DMS114 treated with DMSO at 0.1 percent for 48 hours (cell line): ENCODE measurements at regions not wholly inside any gene's neighbourhood (a gene's known extent, or its start where the extent isn't known, plus 50 kb on each side); places are given as distances from the start of the nearest gene placed in this dataset.
"Not testable (repeated sequence)": the region's sequence is repeated elsewhere in the genome, so short reads cannot be mapped to it uniquely, and the experiment has no call there.

Experiments used
- DNase-seq: peaks from one replicate; lab custom pipeline; 2025; ENCODE audit not compliant: unreplicated experiment; lab: John Stamatoyannopoulos, UW

- no peak for DNase-seq
Measured at GRCh38 chr13:74747186-74747955, 613.2 kb upstream of the KLF12 start.

- DNase-seq: no peak
Measured at GRCh38 chr13:74743992-74744391, 609.8 kb upstream of the KLF12 start.

- DNase-seq: no peak
Measured at GRCh38 chr13:74741732-74742131, 607.5 kb upstream of the KLF12 start.

GRCh38 chr13:74732736-74733385, 598.7 kb upstream of the KLF12 start:
- DNase-seq: no peak

GRCh38 chr13:74731731-74732130, 597.5 kb upstream of the KLF12 start:
- DNase-seq: no peak

- no peak for DNase-seq
Measured at GRCh38 chr13:74730556-74731331, 596.5 kb upstream of the KLF12 start.

- no peak for DNase-seq
Measured at GRCh38 chr13:74726206-74726605, 592.0 kb upstream of the KLF12 start.

GRCh38 chr13:74718232-74718842, 584.1 kb upstream of the KLF12 start:
- not testable (repeated sequence) for DNase-seq

- DNase-seq: no peak
Measured at GRCh38 chr13:74715718-74716117, 581.5 kb upstream of the KLF12 start.

GRCh38 chr13:74710006-74710405, 575.8 kb upstream of the KLF12 start:
- no peak for DNase-seq

GRCh38 chr13:74709226-74709625, 575.0 kb upstream of the KLF12 start:
- DNase-seq: no peak

- DNase-seq: no peak
Measured at GRCh38 chr13:74708629-74709028, 574.4 kb upstream of the KLF12 start.

GRCh38 chr13:74707291-74707690, 573.1 kb upstream of the KLF12 start:
- no peak for DNase-seq

GRCh38 chr13:74706801-74707200, 572.6 kb upstream of the KLF12 start:
- DNase-seq: no peak

GRCh38 chr13:74705438-74705837, 571.2 kb upstream of the KLF12 start:
- DNase-seq: no peak

- no peak for DNase-seq
Measured at GRCh38 chr13:74703855-74704387, 569.7 kb upstream of the KLF12 start.

GRCh38 chr13:74696148-74696922, 562.1 kb upstream of the KLF12 start:
- no peak for DNase-seq

GRCh38 chr13:74695021-74695800, 561.0 kb upstream of the KLF12 start:
- no peak for DNase-seq

- no peak for DNase-seq
Measured at GRCh38 chr13:74687442-74688182, 553.4 kb upstream of the KLF12 start.
